CD14-positive monocyte (primary cell): ENCODE measurements at regions not wholly inside any gene's neighbourhood (a gene's known extent, or its start where the extent isn't known, plus 50 kb on each side); places are given as distances from the start of the nearest gene placed in this dataset.

Source experiments
- DNase-seq, 3 donors: peaks; one replicate each; pipeline ENCODE4 v3.0.0-alpha.2; 2011 to 2022
- H2AFZ ChIP-seq: 2 replicates; pipeline ENCODE4 v1.6.0; 2012; ENCODE audit warnings: mild to moderate bottlenecking, low read depth, low read length, inconsistent platforms; ENCODE audit not compliant: insufficient read depth, poor library complexity, severe bottlenecking
- H3K27ac ChIP-seq, 2 donors: 1 replicate in 1 of 2; 2 replicates in 1 of 2; pipeline ENCODE4 v1.5.1; 2012 to 2013; ENCODE audit warnings: low read length in 2 of 2, control low read depth in 1 of 2, inconsistent platforms in 1 of 2, low read depth in 1 of 2, mild to moderate bottlenecking in 1 of 2
- H3K27me3 ChIP-seq, 2 donors: one replicate each; pipeline versions ENCODE4 v1.6.0 to v1.6.1; 2011 to 2013; ENCODE audit warnings: low read length in 2 of 2; ENCODE audit not compliant: control insufficient read depth in 2 of 2, insufficient read depth in 2 of 2
- H3K36me3 ChIP-seq, 2 donors: replicated peaks in 1 of 2; 1 replicate in 1 of 2; 2 replicates in 1 of 2; pipeline versions ENCODE4 v1.5.1 to v1.6.1; 2012 to 2013; ENCODE audit warnings: low read length in 2 of 2, control low read depth in 1 of 2, inconsistent platforms in 1 of 2, mild to moderate bottlenecking in 1 of 2; ENCODE audit not compliant: insufficient read depth in 2 of 2, control insufficient read depth in 1 of 2
- H3K4me1 ChIP-seq, 2 donors: 1 replicate in 1 of 2; 2 replicates in 1 of 2; pipeline versions ENCODE4 v1.5.1 to v1.6.1; 2012 to 2013; ENCODE audit warnings: low read length in 2 of 2, control low read depth in 1 of 2, inconsistent platforms in 1 of 2, mild to moderate bottlenecking in 1 of 2, moderate library complexity in 1 of 2; ENCODE audit not compliant: insufficient read depth in 2 of 2, control insufficient read depth in 1 of 2
- H3K4me2 ChIP-seq: replicated peaks from 2 replicates; pipeline ENCODE3; 2012; ENCODE audit warnings: low read length, moderate library complexity, mild to moderate bottlenecking; ENCODE audit not compliant: poor library complexity, severe bottlenecking; ENCODE audit errors: extremely low read depth
- H3K4me3 ChIP-seq, 3 experiments: fragments of 200-600 bp in 1 of 3; sonication (generic) in 1 of 3; replicated peaks in 1 of 3; 1 replicate in 2 of 3; 2 replicates in 1 of 3; pipeline ENCODE4 v1.5.1; 2011 to 2013; ENCODE audit warnings: low read length in 3 of 3, mild to moderate bottlenecking in 3 of 3, control low read depth in 2 of 3, low read depth in 2 of 3, inconsistent platforms in 1 of 3, moderate library complexity in 1 of 3
- H3K79me2 ChIP-seq: 2 replicates; pipeline ENCODE4 v1.6.0; 2012; ENCODE audit warnings: mild to moderate bottlenecking, control low read depth, inconsistent platforms, low read length, moderate library complexity; ENCODE audit not compliant: insufficient read depth
- H3K9ac ChIP-seq: 2 replicates; pipeline ENCODE4 v1.6.0; 2017; ENCODE audit warnings: low read length, mild to moderate bottlenecking; ENCODE audit not compliant: insufficient read depth, poor library complexity, severe bottlenecking
- H3K9me3 ChIP-seq, 2 donors: replicated peaks in 1 of 2; 1 replicate in 1 of 2; 2 replicates in 1 of 2; pipeline versions ENCODE4 v1.5.1 to v1.6.1; 2012 to 2013; ENCODE audit warnings: low read length in 2 of 2, control low read depth in 1 of 2; ENCODE audit not compliant: control insufficient read depth in 1 of 2, insufficient read depth in 1 of 2
- H4K20me1 ChIP-seq: 2 replicates; pipeline ENCODE4 v1.6.0; 2012; ENCODE audit warnings: mild to moderate bottlenecking, low read length, control low read depth, moderate library complexity; ENCODE audit not compliant: insufficient read depth
- H3K27ac Mint-ChIP-seq, 7 donors: one replicate each; pipeline ENCODE4 v1.8.0; 2020; ENCODE audit warnings: mild to moderate bottlenecking in 7 of 7, mixed read lengths in 7 of 7, moderate library complexity in 6 of 7, inconsistent platforms in 2 of 7
- H3K27me3 Mint-ChIP-seq, 3 donors: one replicate each; pipeline ENCODE4 v1.8.0; 2021 to 2022; ENCODE audit warnings: low read depth in 3 of 3, mild to moderate bottlenecking in 3 of 3, mixed read lengths in 3 of 3, moderate library complexity in 3 of 3, inconsistent platforms in 1 of 3
- H3K36me3 Mint-ChIP-seq, 2 donors: one replicate each; pipeline ENCODE4 v1.8.0; 2020; ENCODE audit warnings: mixed read lengths in 2 of 2, inconsistent platforms in 1 of 2, mild to moderate bottlenecking in 1 of 2
- H3K4me1 Mint-ChIP-seq: one replicate; pipeline ENCODE4 v1.8.0; 2020; ENCODE audit warnings: mild to moderate bottlenecking, mixed read lengths
- H3K4me3 Mint-ChIP-seq, 2 donors: one replicate each; pipeline ENCODE4 v1.8.0; 2020; ENCODE audit warnings: mild to moderate bottlenecking in 2 of 2, mixed read lengths in 2 of 2, moderate library complexity in 1 of 2
- H3K9me3 Mint-ChIP-seq, 7 donors: one replicate each; pipeline ENCODE4 v1.8.0; 2020 to 2022; ENCODE audit warnings: mixed read lengths in 7 of 7, mild to moderate bottlenecking in 6 of 7, moderate library complexity in 6 of 7, inconsistent platforms in 2 of 7
- CTCF ChIP-seq: fragments of 200-600 bp; IDR thresholded peaks from one replicate; pipeline ENCODE4 v1.8.0; 2022; ENCODE audit warnings: antibody characterized with exemption, mild to moderate bottlenecking
- WGBS: methylation state at CpG from one replicate; pipeline ENCODE4 v1.1.5; 2013; ENCODE audit warnings: missing lambda C conversion rate; ENCODE audit not compliant: insufficient coverage; 5-methylcytosine and 5-hydroxymethylcytosine counted together
- intact Hi-C, 2 donors: fragments of 100-400 bp; cut with micrococcal nuclease; formaldehyde crosslinking; loops; one replicate each; pipeline versions ENCODE4 v1.15.0 to v1.15.1; 2023

DNA sequence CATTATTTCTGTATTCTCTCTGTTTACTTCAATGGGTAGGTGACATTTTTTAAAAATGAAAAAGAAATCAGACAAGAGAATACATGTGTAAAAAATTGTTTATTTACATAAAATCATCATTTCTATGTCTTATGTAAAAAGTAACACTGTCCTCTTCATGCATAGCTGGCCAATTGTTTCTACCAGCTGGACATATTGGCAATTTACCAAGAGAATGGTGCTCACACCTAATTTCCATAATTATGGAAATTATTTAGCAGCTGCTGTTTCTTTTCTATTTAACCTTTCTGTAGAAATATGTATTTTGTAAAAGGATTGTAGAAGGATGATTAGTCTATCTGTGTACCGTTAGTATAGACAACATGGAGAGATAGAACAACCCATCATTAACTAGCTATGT is 791.9 kb downstream of the TRIB2 start:
- H2AFZ ChIP-seq = no peak overlapping the region
- Mint-ChIP-seq H3K36me3 (no peaks in the 10 kb centered on the region), H3K27ac (no peak overlapping the region), H3K4me3 (no peak overlapping the region), H3K4me1 (no peaks in the 10 kb centered on the region), H3K9me3 (peaks cover 0 to 12% (median 1%) of the 10 kb centered on the region in 7 donors), H3K27me3 (no peaks in the 10 kb centered on the region)
- no peak for DNase-seq
- H3K4me3 ChIP-seq = no peak overlapping the region
- no peaks in the 10 kb centered on the region for H3K4me1 ChIP-seq
- H3K27ac ChIP-seq = no peak overlapping the region
- no peaks in the 10 kb centered on the region for H3K36me3 ChIP-seq
- intact Hi-C loops = no loop called here
- no peaks in the 10 kb centered on the region for H4K20me1 ChIP-seq
- H3K9me3 ChIP-seq = peaks cover 0 to 3% of the 10 kb centered on the region in 2 donors
- no peak overlapping the region for H3K4me2 ChIP-seq
- WGBS = no CpG with 5 or more reads among the region's 1 CpG
- no peaks in the 10 kb centered on the region for H3K79me2 ChIP-seq
- no peak overlapping the region for H3K9ac ChIP-seq
- no peaks in the 10 kb centered on the region for H3K27me3 ChIP-seq
- no peak for TF ChIP-seq CTCF

DNA sequence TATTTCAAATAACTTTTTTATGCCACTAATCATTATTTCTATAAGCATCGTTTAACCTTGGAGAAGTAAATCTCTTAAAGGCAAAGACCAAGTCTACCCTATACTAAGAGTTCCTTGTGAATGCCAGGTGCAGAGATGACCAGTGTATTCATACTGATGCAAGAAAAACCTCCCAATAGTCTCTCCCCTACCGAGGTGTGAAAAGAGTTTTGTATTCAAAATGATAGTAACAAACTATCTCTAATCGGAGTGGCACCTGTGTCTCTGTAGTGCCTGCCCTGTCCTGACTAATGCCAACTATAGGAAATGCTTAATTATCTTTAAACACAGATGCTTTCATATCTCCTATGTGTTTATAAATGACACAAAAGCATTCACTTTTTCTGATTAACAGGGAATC is 798.5 kb downstream of the TRIB2 start:
- H2AFZ ChIP-seq = no peak overlapping the region
- intact Hi-C loops = no loop called here
- Mint-ChIP-seq H3K27ac (no peak overlapping the region), H3K36me3 (no peaks in the 10 kb centered on the region), H3K4me3 (no peak overlapping the region), H3K9me3 (peaks cover 0 to 3% (median 2%) of the 10 kb centered on the region in 7 donors), H3K27me3 (no peaks in the 10 kb centered on the region), H3K4me1 (no peaks in the 10 kb centered on the region)
- TF ChIP-seq CTCF = no peak
- no peaks in the 10 kb centered on the region for H3K9me3 ChIP-seq
- no peaks in the 10 kb centered on the region for H3K4me1 ChIP-seq
- H3K9ac ChIP-seq = no peak overlapping the region
- H3K79me2 ChIP-seq = no peaks in the 10 kb centered on the region
- no CpG with 5 or more reads among the region's 3 CpGs for WGBS
- no peak overlapping the region for H3K4me3 ChIP-seq
- no peak for DNase-seq
- H3K36me3 ChIP-seq = no peaks in the 10 kb centered on the region
- H3K4me2 ChIP-seq = no peak overlapping the region
- no peaks in the 10 kb centered on the region for H4K20me1 ChIP-seq
- no peaks in the 10 kb centered on the region for H3K27me3 ChIP-seq
- H3K27ac ChIP-seq = no peak overlapping the region
